ENCODE measurements at regions not wholly inside any gene's neighbourhood (a gene's known extent, or its start where the extent isn't known, plus 50 kb on each side); places are given as distances from the start of the nearest gene placed in this dataset.

GRCh38 chr4:58809948-58810347, 1699.8 kb upstream of the IGFBP7 start:
- Histone ChIP-seq H3K4me3 (no peak overlapping the region), H3K9me3 (no peaks in the 10 kb centered on the region), H3K27ac (no peak overlapping the region), H3K4me1 (no peaks in the 10 kb centered on the region), H3K27me3 (no peaks in the 10 kb centered on the region), H3K36me3 (no peaks in the 10 kb centered on the region)
- WGBS, 2 donors (ENCODE audit: low coverage in 1 of 2), result 19 to 20% methylated on average over 2 of the region's 2 CpGs
- DNase-seq, result no peak
- intact Hi-C loops (cut with DNase I; ENCODE audit: low total_unique reads) (no loop called here), in situ Hi-C loops (cut with MboI; ENCODE audit: low pct_ligation_motif_present in 1 of 4, low pct_unique_long_range_greater_than_20kb in 1 of 4, low sequenced_read_pairs in 3 of 4) (no loop called here)
- TF ChIP-seq EP300 (IDR thresholded peaks at IDR 0.05; ENCODE audit: low read depth) (no peak), POLR2A (IDR thresholded peaks at IDR 0.05) (no peak), CTCF (IDR thresholded peaks at IDR 0.05) (no peak), POLR2AphosphoS5 (IDR thresholded peaks at IDR 0.05) (no peak)

- no peak for TF ChIP-seq POLR2AphosphoS5 (IDR thresholded peaks at IDR 0.05)
- TF ChIP-seq CTCF (IDR thresholded peaks at IDR 0.05), result no peak
- no peak for TF ChIP-seq EP300 (IDR thresholded peaks at IDR 0.05; ENCODE audit: low read depth)
- no peak for TF ChIP-seq POLR2A (IDR thresholded peaks at IDR 0.05)
- 88 to 92% methylated on average over 3 of the region's 3 CpGs for WGBS, 2 donors (ENCODE audit: low coverage in 1 of 2)
- intact Hi-C loops (cut with DNase I; ENCODE audit: low total_unique reads), result no loop called here
These were observed 1699.2 kb upstream of the IGFBP7 start for GRCh38 chr4:58809366-58809765.

GRCh38 chr4:58808817-58809216, 1698.6 kb upstream of the IGFBP7 start:
- no peaks in the 10 kb centered on the region for H3K36me3 ChIP-seq
- intact Hi-C loops (cut with DNase I; ENCODE audit: low total_unique reads), result no loop called here
- WGBS, 2 donors (ENCODE audit: low coverage in 1 of 2), result 85 to 95% methylated on average over 2 of the region's 2 CpGs
- H3K27ac ChIP-seq, result no peak overlapping the region
- H3K4me3 ChIP-seq, result no peak overlapping the region
- H3K9me3 ChIP-seq, result no peaks in the 10 kb centered on the region
- no peak for DNase-seq
- in situ Hi-C loops (cut with MboI; ENCODE audit: low pct_ligation_motif_present in 1 of 4, low pct_unique_long_range_greater_than_20kb in 1 of 4, low sequenced_read_pairs in 3 of 4), result no loop called here
- TF ChIP-seq POLR2AphosphoS5 (IDR thresholded peaks at IDR 0.05) (no peak), CTCF (IDR thresholded peaks at IDR 0.05) (no peak), EP300 (IDR thresholded peaks at IDR 0.05; ENCODE audit: low read depth) (no peak), POLR2A (IDR thresholded peaks at IDR 0.05) (no peak)
- no peaks in the 10 kb centered on the region for H3K27me3 ChIP-seq
- no peaks in the 10 kb centered on the region for H3K4me1 ChIP-seq

More at GRCh38 chr4:58809366-58809765, 1699.2 kb upstream of the IGFBP7 start:
- no peak for DNase-seq
- Histone ChIP-seq H3K36me3 (no peaks in the 10 kb centered on the region), H3K4me1 (no peaks in the 10 kb centered on the region), H3K27ac (no peak overlapping the region), H3K27me3 (no peaks in the 10 kb centered on the region), H3K4me3 (no peak overlapping the region), H3K9me3 (no peaks in the 10 kb centered on the region)
- in situ Hi-C loops (cut with MboI; ENCODE audit: low pct_ligation_motif_present in 1 of 4, low pct_unique_long_range_greater_than_20kb in 1 of 4, low sequenced_read_pairs in 3 of 4), result no loop called here

GRCh38 chr4:58807843-58808615, 1697.8 kb upstream of the IGFBP7 start:
- in situ Hi-C loops (cut with MboI; ENCODE audit: low pct_ligation_motif_present in 1 of 4, low pct_unique_long_range_greater_than_20kb in 1 of 4, low sequenced_read_pairs in 3 of 4), result no loop called here
- H3K27ac ChIP-seq, result no peak overlapping the region
- no peaks in the 10 kb centered on the region for H3K36me3 ChIP-seq
- DNase-seq, result no peak
- TF ChIP-seq POLR2AphosphoS5 (IDR thresholded peaks at IDR 0.05) (no peak), EP300 (IDR thresholded peaks at IDR 0.05; ENCODE audit: low read depth) (no peak), CTCF (IDR thresholded peaks at IDR 0.05) (no peak), POLR2A (IDR thresholded peaks at IDR 0.05) (no peak)
- no peak overlapping the region for H3K4me3 ChIP-seq
- no peaks in the 10 kb centered on the region for H3K9me3 ChIP-seq
- H3K27me3 ChIP-seq, result no peaks in the 10 kb centered on the region
- intact Hi-C loops (cut with DNase I; ENCODE audit: low total_unique reads), result no loop called here
- no peaks in the 10 kb centered on the region for H3K4me1 ChIP-seq
- 56 to 71% methylated on average over 2 of the region's 2 CpGs for WGBS, 2 donors (ENCODE audit: low coverage in 1 of 2)

All from transverse colon (tissue), 4 donors.